Peyer's patch (tissue), 4 donors: ENCODE measurements at regions not wholly inside any gene's neighbourhood (a gene's known extent, or its start where the extent isn't known, plus 50 kb on each side); places are given as distances from the start of the nearest gene placed in this dataset.

Source experiments
- CTCF ChIP-seq, 6 experiments: fragments of 450-650 bp in 4 of 6; fragments of 200-600 bp in 2 of 6; sonication (generic) in 1 of 6; IDR thresholded peaks; one replicate each; pipeline ENCODE4 v1.5.1; 2017 to 2019; ENCODE audit warnings: antibody characterized with exemption in 6 of 6, mild to moderate bottlenecking in 3 of 6, moderate library complexity in 1 of 6
- POLR2A ChIP-seq, 2 donors: fragments of 450-650 bp; IDR thresholded peaks; one replicate each; pipeline ENCODE4 v1.5.1; 2017; ENCODE audit warnings: antibody characterized with exemption in 2 of 2, mild to moderate bottlenecking in 2 of 2, moderate library complexity in 2 of 2

GRCh38 chr1:87953732-87954344 lies 625.2 kb downstream of the LMO4 start:
- TF ChIP-seq CTCF (IDR thresholded peaks at IDR 0.05) (peak; percentile 53 to 87 (median 82)), POLR2A (IDR thresholded peaks at IDR 0.05) (no peak)
